ENCODE measurements at regions not wholly inside any gene's neighbourhood (a gene's known extent, or its start where the extent isn't known, plus 50 kb on each side); places are given as distances from the start of the nearest gene placed in this dataset.

DNA sequence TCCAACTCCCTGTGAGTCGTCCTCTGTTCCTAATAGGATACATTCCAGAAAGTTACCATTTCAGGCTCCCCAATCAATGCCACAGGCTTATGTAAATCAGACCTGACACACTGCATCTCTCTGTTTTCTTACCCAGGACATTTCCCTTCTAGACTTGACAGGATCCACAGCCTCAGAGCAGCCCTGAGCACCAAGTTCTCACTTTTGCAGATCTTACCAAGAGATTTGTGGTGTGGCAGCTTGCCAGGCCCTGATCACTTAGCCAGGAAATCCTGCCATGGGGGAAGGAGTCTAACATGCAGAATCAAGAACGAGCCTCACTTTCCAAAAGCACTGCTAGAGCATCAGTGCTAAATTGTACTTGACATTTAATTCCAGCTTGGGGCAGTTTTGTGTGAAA is 202.9 kb downstream of the TBX15 start:
- Histone ChIP-seq H3K9me3 (ENCODE audit: control insufficient read depth, low read depth, low read length) (no peaks in the 10 kb centered on the region), H3K27ac (ENCODE audit: control insufficient read depth, insufficient read depth, low read length) (no peak overlapping the region), H3K9ac (ENCODE audit: control insufficient read depth, extremely low read depth, insufficient read depth, low read length) (no peak overlapping the region), H3K79me2 (ENCODE audit: control insufficient read depth, insufficient read depth, low read length) (no peaks in the 10 kb centered on the region), H3K9me1 (ENCODE audit: control insufficient read depth, extremely low read depth, insufficient read depth, low read length) (no peaks in the 10 kb centered on the region), H3K4me2 (ENCODE audit: control insufficient read depth, extremely low read depth, insufficient read depth, low read depth, low read length) (no peak overlapping the region), H3K4me1 (ENCODE audit: control insufficient read depth, extremely low read depth, insufficient read depth, low read length) (no peaks in the 10 kb centered on the region), H2AFZ (ENCODE audit: control insufficient read depth, low read length) (no peak overlapping the region), H3K27me3 (ENCODE audit: control insufficient read depth, extremely low read depth, insufficient read depth, low read length) (no peaks in the 10 kb centered on the region), H3K4me3 (ENCODE audit: control insufficient read depth in 2 of 3, extremely low read depth in 1 of 3, insufficient read depth in 2 of 3, low read depth in 1 of 3, low read length in 3 of 3) (no peak overlapping the region), H4K20me1 (ENCODE audit: control insufficient read depth, extremely low read depth, insufficient read depth, low read length) (no peaks in the 10 kb centered on the region), H3K36me3 (ENCODE audit: control insufficient read depth in 2 of 2, extremely low read depth in 1 of 2, insufficient read depth in 2 of 2, low read length in 2 of 2) (no peaks in the 10 kb centered on the region)
- no peak for DNase-seq (ENCODE audit: low read depth, low spot score)
- dilution Hi-C loops (cut with MboI; ENCODE audit: extremely low pct_ligation_motif_present, low sequenced_read_pairs), result no loop called here
- TF ChIP-seq CTCF (optimal IDR thresholded peaks at IDR 0.05 in 1 of 3, IDR thresholded peaks at IDR 0.05 in 1 of 3, conservative IDR thresholded peaks at IDR 0.05 in 1 of 3; ENCODE audit: extremely low read depth in 1 of 3, insufficient read depth in 2 of 3, low read length in 3 of 3), result no peak
- TF ChIP-seq EZH2 (IDR thresholded peaks at IDR 0.05; ENCODE audit: low read length), result no peak
- FAIRE-seq, result no peak

GRCh38 chr1:118783095-118783758 is 204.9 kb downstream of the TBX15 start:
- H3K9me1 ChIP-seq (ENCODE audit: control insufficient read depth, extremely low read depth, insufficient read depth, low read length), result no peaks in the 10 kb centered on the region
- H3K79me2 ChIP-seq (ENCODE audit: control insufficient read depth, insufficient read depth, low read length), result no peaks in the 10 kb centered on the region
- H3K27me3 ChIP-seq (ENCODE audit: control insufficient read depth, extremely low read depth, insufficient read depth, low read length), result no peaks in the 10 kb centered on the region
- H3K4me2 ChIP-seq (ENCODE audit: control insufficient read depth, extremely low read depth, insufficient read depth, low read depth, low read length), result no peak overlapping the region
- H3K9ac ChIP-seq (ENCODE audit: control insufficient read depth, extremely low read depth, insufficient read depth, low read length), result no peak overlapping the region
- no peaks in the 10 kb centered on the region for H4K20me1 ChIP-seq (ENCODE audit: control insufficient read depth, extremely low read depth, insufficient read depth, low read length)
- no peaks in the 10 kb centered on the region for H3K36me3 ChIP-seq (ENCODE audit: control insufficient read depth in 2 of 2, extremely low read depth in 1 of 2, insufficient read depth in 2 of 2, low read length in 2 of 2)
- dilution Hi-C loops (cut with MboI; ENCODE audit: extremely low pct_ligation_motif_present, low sequenced_read_pairs), result no loop called here
- no peaks in the 10 kb centered on the region for H3K9me3 ChIP-seq (ENCODE audit: control insufficient read depth, low read depth, low read length)
- H3K4me1 ChIP-seq (ENCODE audit: control insufficient read depth, extremely low read depth, insufficient read depth, low read length), result no peaks in the 10 kb centered on the region
- DNase-seq (ENCODE audit: low read depth, low spot score), result no peak
- FAIRE-seq, result no peak
- H3K4me3 ChIP-seq (ENCODE audit: control insufficient read depth in 2 of 3, extremely low read depth in 1 of 3, insufficient read depth in 2 of 3, low read depth in 1 of 3, low read length in 3 of 3), result no peak overlapping the region
- H3K27ac ChIP-seq (ENCODE audit: control insufficient read depth, insufficient read depth, low read length), result no peak overlapping the region
- TF ChIP-seq EZH2 (IDR thresholded peaks at IDR 0.05; ENCODE audit: low read length), result no peak
- no peak for TF ChIP-seq CTCF (optimal IDR thresholded peaks at IDR 0.05 in 1 of 3, IDR thresholded peaks at IDR 0.05 in 1 of 3, conservative IDR thresholded peaks at IDR 0.05 in 1 of 3; ENCODE audit: extremely low read depth in 1 of 3, insufficient read depth in 2 of 3, low read length in 3 of 3)
- H2AFZ ChIP-seq (ENCODE audit: control insufficient read depth, low read length), result no peak overlapping the region
